Left cardiac atrium (tissue), 4 donors: ENCODE measurements at regions not wholly inside any gene's neighbourhood (a gene's known extent, or its start where the extent isn't known, plus 50 kb on each side); places are given as distances from the start of the nearest gene placed in this dataset.

Experiments used
- ATAC-seq, 2 donors: fragments of 200-7000 bp; cut with Tn5 transposase; one replicate each; pipeline ENCODE4 v1.9.1; 2020; ENCODE audit warnings: mild to moderate bottlenecking in 2 of 2, moderate library complexity in 2 of 2
- DNase-seq: peaks from one replicate; pipeline ENCODE4 v3.0.0-alpha.2; 2020
- intact Hi-C, 2 donors: fragments of 100-400 bp; cut with DNase I; formaldehyde crosslinking; loops; one replicate each; pipeline versions ENCODE4 v1.14.1 to v1.15.1; 2022 to 2023
- donor health status: DM: no; HTN: yes; CAD: no.
- donor health status: DM: no; HTN: yes; CAD: no; lungs with severe emphysema.
- donor health status: DM: yes; HTN: yes; CAD: no.
- donor health status: Dilated cardiomyopathy.

DNA sequence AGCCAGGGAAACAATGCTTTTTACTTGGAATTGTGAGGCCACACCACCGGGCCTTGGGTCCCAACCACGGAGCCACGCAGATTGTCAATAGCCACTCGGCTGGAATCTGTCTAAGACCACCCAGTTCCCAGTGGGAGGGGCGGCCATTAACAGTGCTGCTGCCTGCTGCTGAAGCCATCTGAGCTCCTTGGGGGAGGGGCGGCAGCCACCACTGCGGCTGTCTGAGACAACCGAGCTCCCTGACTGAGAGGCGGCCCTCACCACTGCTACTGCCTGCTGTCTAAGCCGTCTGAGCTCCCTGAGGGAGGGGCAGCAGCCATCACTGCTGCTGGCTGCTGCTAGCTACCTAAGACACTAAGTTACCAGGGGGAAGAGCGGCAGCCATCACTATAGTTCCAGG is 64.3 kb downstream of the DMRTA2 start:
- ATAC-seq: no peak
- intact Hi-C loops: no loop called here
- no peak for DNase-seq

- intact Hi-C loops: no loop called here
- DNase-seq (no peak), ATAC-seq (no peak)
These were observed 66.1 kb downstream of the DMRTA2 start for GRCh38 chr1:50357186-50357585.

GRCh38 chr1:50354813-50355212 is 68.4 kb downstream of the DMRTA2 start:
- intact Hi-C loops: no loop called here
- DNase-seq (no peak), ATAC-seq (no peak)

- ATAC-seq (no peak), DNase-seq (no peak)
- intact Hi-C loops: no loop called here
These were observed 70.8 kb downstream of the DMRTA2 start for GRCh38 chr1:50352428-50352827.

- DNase-seq: no peak
- intact Hi-C loops: no loop called here
- no peak for ATAC-seq
These were observed 72.4 kb downstream of the DMRTA2 start for GRCh38 chr1:50350868-50351267.

DNA sequence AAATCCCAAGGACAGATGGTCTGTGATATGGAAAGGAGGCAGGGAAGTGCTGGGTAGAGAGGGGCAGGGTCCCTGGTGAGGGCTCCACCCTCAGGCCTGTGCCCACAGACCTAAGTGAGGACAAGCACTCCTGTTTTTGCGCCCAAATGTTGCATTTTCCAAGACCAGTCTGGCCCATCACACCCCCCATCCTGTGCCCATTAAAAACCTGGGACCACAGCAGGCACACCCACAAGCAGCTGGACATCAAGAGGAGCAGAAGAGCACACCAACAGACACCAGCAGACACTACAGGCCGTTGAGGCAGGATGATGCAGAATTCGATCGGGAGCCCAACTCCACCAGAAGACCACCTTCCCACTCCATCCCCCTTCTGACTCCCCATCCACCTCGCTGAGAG is 72.8 kb downstream of the DMRTA2 start:
- DNase-seq (no peak), ATAC-seq (no peak)
- intact Hi-C loops: no loop called here

DNA sequence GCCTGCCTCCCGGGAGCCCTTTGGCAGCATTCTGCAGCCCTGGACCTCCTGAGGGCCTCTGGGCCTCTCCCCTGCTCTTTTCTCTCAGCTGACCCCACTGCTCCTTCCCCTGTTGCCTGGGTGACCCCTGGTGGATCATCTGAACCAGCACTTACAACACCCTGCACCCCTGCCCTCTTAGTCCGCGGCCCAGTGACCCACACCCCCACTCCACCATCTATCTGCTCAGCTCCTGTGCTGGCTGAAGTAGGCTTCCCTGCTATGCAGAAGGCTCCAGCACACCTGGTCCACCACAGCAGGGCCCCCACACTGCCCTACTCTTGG is 74.0 kb downstream of the DMRTA2 start:
- no peak for ATAC-seq
- intact Hi-C loops: loop anchor here in 1 of 2 donors (10.0 kb wide), 1 partner anchor 1774 kb away; no protein-coding TSS in a partner anchor

DNA sequence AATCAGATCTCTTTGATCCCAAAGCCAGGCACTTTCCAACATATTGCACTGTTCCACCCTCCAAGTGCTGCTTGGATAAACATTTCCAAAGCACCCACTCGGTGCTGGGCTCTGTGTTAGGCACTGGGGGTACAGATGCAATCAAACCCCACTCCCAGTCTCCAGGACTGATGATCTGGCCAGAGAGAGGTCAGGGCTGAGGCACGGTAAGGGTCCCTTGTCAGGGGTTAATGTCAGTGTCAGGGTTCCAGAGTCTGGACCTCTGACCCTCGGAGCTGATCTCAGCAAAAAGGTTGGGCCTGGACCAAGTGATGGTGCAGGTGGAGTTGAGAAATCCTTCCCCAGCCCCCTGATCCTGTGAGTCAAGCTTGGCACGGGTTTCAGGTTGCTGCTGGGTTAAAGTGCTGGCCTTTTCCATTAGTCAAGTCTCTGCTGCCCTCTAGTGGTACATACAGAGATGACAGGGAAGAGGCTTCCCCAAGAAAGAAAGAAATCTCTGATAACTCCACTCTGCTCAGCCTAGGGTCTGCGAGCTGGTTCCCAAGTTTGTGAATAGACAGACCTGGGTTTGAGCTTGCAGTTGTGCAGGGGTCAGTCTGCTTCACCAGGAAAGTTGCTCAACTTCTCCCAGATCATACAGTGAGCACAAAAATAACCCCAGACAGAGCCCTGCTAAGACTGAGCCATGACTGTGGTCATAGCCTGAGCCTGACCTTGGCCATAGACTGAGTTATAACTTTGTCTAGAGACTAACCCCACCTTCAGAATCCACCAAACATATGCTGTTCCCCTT is 74.6 kb downstream of the DMRTA2 start:
- intact Hi-C loops: loop anchor here in 1 of 2 donors (10.0 kb wide), 1 partner anchor 1774 kb away; no protein-coding TSS in a partner anchor
- ATAC-seq (peak; percentile 57 to 83), DNase-seq (peak; percentile 40)

More for the DNA sequence above, 74.0 kb downstream of the DMRTA2 start:
- DNase-seq: no peak

DNA sequence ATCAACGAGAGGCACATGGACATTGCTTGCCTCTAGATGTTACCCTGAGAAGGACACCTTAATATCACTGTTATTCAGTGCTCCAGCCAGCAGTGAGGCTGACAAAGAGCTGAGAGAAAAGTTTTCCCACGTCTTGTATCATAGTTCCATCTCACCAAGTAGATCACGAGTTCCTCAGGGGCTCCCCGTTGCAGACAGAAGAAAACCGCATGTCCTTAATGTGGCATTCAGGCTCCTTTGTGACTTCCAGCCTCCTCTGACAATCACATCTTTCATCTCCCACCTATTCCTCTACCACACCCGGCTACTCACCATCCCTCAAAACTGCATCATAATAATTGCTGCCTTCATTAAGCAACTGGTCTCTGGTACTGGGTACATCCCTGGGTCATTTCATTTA is 75.3 kb downstream of the DMRTA2 start:
- DNase-seq: no peak
- intact Hi-C loops: loop anchor here in 1 of 2 donors (10.0 kb wide), 1 partner anchor 1773 kb away; no protein-coding TSS in a partner anchor
- no peak for ATAC-seq

DNA sequence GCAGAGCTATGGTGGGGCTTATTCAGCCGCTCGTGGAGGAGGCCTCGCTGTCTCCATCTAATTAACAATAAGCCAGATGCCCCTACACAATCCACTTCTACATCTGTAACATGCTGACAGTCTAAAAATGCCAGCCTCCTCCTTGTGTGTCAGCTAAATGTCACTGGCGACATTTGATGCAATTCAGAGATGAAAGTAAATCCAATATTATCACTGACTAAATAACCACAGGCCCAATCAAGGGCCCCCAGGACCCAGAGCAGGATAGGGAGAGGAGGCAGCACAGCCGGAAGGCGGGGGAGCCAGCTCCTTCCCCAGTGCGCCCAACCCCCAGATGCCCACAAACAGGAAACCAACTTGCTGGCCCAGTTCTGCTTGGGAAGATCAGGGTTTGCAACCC is 76.6 kb downstream of the DMRTA2 start:
- no peak for ATAC-seq
- DNase-seq: no peak
- intact Hi-C loops: loop anchor here in 1 of 2 donors (10.0 kb wide), 1 partner anchor 1772 kb away; no protein-coding TSS in a partner anchor

DNA sequence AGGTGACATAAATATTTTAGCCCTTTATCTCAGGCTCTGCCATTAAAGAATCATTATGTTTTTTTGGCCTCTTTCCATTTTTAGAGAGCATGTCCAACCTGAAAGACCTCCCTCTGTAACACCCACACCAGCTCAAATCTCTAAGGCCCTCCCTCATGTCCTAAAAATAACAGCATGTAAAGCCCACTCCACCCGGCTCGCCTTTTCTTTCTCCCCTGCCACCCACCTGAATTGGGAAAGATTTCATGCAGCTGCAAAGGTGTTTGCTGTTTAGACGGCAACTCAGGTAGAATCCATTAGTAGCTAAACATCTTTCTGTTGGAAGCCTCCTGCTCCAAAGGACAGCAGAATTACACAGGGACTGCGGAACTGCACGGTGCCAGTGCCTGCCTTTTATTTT is 79.9 kb downstream of the DMRTA2 start:
- DNase-seq: no peak
- intact Hi-C loops: loop anchor here in 1 of 2 donors (10.0 kb wide), 1 partner anchor 1769 kb away; no protein-coding TSS in a partner anchor
- no peak for ATAC-seq

- DNase-seq: no peak
- intact Hi-C loops: loop anchor here in 1 of 2 donors (10.0 kb wide), 1 partner anchor 1768 kb away; no protein-coding TSS in a partner anchor
- no peak for ATAC-seq
These were observed 80.7 kb downstream of the DMRTA2 start for GRCh38 chr1:50342525-50342924.

DNA sequence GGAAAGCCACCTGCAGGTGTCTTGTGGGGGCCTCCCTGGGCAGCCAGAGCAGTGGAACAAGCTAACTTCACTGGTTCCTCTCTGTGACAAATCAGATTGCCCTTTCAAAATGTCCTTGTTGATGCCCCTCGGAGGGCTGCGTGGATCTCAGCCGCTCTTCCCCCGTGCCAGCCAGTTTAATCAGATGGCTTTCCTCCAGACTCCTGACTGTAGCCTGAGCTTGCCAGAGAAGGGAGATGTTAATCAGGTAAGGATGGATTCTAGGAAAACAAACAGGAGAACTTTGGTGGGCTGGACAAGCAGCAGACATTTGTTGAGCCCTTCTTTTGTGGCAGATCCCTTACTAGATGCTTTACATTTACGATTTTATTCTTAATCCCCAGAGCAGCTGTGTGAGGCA is 88.2 kb downstream of the DMRTA2 start:
- intact Hi-C loops: loop anchor here in 1 of 2 donors (10.0 kb wide), 1 partner anchor 1420 kb away; no protein-coding TSS in a partner anchor
- ATAC-seq (no peak), DNase-seq (no peak)

GRCh38 chr1:50333595-50333974 is 89.7 kb downstream of the DMRTA2 start:
- peak; percentile 60 for DNase-seq
- intact Hi-C loops: loop anchor here in 1 of 2 donors (10.0 kb wide), 1 partner anchor 1419 kb away; no protein-coding TSS in a partner anchor
- ATAC-seq: peak; percentile 84 to 90

DNA sequence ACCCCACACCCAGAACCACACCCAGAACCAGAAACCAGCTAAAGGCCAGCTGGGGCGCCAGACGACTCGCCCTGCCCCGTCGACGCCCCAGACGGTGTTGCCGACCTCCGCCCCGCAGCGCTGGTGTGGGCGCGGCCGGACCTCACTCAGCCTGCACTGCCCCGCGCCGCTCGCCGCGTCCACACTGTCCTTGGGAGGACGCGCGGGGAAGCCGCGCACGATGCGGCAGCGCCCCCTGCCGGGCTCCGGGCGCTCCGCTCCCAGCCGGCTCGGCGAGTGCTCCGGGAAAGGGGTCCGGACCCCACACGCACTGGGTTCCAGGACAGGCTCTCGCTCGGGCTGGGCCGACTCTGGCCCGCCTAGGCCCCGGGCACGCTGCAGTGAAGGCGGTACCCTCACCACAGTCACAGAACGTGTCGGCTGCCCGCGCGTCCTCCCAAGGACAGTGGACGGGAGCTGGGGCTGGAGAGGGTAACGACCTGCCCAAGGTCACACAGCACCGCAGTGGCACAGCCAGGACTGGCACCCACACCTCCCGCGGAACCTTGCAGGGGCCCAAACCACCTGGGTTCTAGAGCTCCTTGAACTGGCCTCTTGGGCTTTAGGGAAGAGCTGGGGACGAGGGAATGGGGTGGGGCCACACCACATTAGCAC is 90.2 kb downstream of the DMRTA2 start:
- ATAC-seq (peak; percentile 95 to 97), DNase-seq (peak; percentile 68)
- intact Hi-C loops: loop anchor here in 1 of 2 donors (10.0 kb wide), 1 partner anchor 1418 kb away; no protein-coding TSS in a partner anchor

GRCh38 chr1:50329332-50329932 is 93.8 kb downstream of the DMRTA2 start:
- no peak for DNase-seq
- intact Hi-C loops: no loop called here
- ATAC-seq: no peak

GRCh38 chr1:50328552-50328951 is 94.7 kb downstream of the DMRTA2 start:
- intact Hi-C loops: no loop called here
- no peak for DNase-seq
- ATAC-seq: no peak

DNA sequence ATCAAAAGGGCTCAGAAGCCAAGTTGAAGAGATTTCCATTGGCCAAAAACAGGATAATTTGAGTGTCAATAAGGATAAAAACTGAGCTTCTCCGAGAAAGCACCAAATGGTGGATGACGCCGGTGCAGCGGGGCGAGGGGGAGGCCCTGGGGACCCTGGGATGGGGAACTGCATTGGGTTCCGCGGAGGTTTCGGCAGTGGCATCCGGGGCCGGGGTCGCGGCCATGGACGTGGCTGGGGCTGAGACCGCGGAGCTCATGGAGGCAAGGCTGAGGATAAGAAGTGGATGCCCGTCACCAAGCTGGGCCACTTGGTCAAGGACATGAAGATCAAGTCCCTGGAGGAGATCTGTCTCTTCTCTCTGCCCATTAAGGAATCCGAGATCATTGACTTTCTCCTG is 97.2 kb downstream of the DMRTA2 start:
- ATAC-seq (no peak), DNase-seq (no peak)
- intact Hi-C loops: no loop called here

GRCh38 chr1:50322579-50322978 is 100.7 kb downstream of the DMRTA2 start:
- ATAC-seq (no peak), DNase-seq (no peak)
- intact Hi-C loops: no loop called here

DNA sequence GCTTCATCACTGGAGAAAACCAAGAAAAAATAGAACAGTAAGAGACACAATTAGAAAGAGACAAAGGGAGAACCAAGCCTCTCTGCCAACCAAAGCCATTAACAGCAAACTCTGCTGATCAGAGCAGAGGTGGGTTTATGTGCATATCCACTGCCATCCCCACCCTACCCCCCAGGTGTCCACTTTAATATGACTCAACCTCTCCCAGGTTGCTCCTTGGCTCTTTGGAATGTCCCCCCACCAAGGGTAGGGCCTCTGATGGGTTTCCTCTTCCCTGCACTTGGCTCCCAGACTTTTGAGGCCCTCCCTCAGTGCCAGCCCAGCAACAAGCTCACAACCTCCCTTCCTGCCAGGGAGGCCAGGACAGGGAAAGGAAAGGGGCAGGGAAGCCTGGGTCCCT is 104.8 kb downstream of the DMRTA2 start:
- no peak for DNase-seq
- ATAC-seq: no peak
- intact Hi-C loops: no loop called here
